GM19395 (cell line): ENCODE measurements at regions not wholly inside any gene's neighbourhood (a gene's known extent, or its start where the extent isn't known, plus 50 kb on each side); places are given as distances from the start of the nearest gene placed in this dataset.
"Not testable (repeated sequence)": the region's sequence is repeated elsewhere in the genome, so short reads cannot be mapped to it uniquely, and the experiment has no call there.

Experiments used
- ATAC-seq: cut with Tn5 transposase; IDR thresholded peaks from one replicate; pipeline ENCODE4 v1.9.1; 2021; ENCODE audit warnings: mild to moderate bottlenecking, moderate library complexity; ENCODE audit not compliant: unreplicated experiment

DNA sequence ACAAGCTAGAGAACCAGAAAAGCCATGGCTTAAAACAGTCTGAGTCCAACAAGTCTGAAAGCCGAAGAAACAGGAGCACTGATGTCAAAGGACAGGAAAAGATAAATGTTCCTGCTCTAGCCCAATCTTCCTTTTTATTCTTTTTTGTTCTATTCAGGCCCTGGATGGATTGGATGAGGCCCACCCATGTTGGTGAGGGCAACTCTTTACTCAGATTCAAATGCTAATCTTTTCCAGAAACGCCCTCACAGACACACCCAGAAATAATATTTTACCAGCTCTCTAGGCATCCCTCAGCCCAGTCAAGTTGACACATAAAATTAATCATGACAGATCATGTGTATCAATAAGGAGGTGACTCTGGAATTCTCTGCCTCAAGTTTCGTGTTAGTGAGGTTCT lies 1002.7 kb downstream of the STPG2 start:
- no peak for ATAC-seq

DNA sequence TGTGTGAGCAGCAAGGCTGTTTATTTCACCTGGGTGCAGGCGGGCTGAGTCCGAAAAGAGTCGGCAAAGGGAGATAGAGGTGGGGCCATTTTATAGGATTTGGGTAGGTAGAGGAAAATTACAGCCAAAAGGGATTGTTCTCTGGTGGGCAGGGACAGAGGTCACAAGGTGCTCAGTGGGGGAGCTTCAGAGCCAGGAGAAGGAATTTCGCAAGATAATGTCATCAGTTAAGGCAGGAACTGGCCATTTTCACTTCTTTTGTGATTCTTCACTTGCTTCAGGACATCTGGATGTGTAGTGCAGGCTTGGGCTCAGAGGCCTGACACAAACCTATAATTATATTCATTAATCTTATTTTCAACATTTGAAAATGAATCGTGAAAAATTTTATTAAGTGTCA lies 1001.9 kb downstream of the STPG2 start:
- ATAC-seq, result not testable (repeated sequence)

GRCh38 chr4:97142410-97142809 lies 1000.9 kb downstream of the STPG2 start:
- no peak for ATAC-seq

- no peak for ATAC-seq
These were observed 1000.4 kb downstream of the STPG2 start for GRCh38 chr4:97142893-97143292.

DNA sequence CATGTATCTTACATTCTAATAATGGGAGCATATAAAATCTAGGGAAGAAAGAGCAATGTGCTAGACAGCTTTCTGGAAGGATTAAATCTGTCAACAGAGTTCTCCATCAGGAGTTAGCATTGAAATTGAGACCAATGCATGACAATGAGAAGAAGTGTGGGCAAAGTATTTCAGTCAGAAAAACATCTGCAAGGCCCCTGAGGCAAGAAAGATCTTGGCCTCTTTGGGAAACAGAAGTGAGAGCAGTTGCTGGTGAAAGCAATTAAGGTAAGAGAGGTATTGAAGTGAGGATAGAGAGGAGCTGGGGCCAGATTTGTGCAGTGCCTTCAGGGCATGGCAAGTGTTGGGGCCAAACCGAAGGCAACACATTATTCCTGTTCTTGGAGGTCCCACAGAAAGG lies 999.1 kb downstream of the STPG2 start:
- ATAC-seq, result no peak

GRCh38 chr4:97150966-97151365 lies 992.3 kb downstream of the STPG2 start:
- ATAC-seq, result no peak

GRCh38 chr4:97152149-97152548 lies 991.1 kb downstream of the STPG2 start:
- no peak for ATAC-seq

- ATAC-seq, result no peak
These were observed 990.2 kb downstream of the STPG2 start for GRCh38 chr4:97153042-97153441.

GRCh38 chr4:97159625-97160024 lies 983.7 kb downstream of the STPG2 start:
- no peak for ATAC-seq

DNA sequence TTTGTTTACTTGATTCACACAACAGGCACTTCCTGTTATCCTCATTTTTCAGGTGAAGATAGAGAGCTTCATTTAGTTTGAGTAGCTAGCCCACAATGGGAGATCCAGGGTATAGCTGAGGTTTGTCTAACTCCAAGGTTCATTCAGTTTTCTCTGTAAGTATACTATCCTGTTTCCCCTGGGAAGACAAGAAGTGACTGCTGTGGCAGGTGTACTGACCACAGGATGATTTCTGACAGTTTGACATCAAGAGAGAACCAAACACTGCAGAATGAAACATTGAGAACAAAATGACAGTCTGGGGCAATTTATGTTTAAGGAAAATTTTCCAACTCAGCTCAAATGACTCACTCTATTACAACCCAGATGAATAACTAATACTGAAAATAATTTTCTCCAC lies 958.0 kb downstream of the STPG2 start:
- no peak for ATAC-seq

GRCh38 chr4:97197106-97197505 lies 946.2 kb downstream of the STPG2 start:
- no peak for ATAC-seq

DNA sequence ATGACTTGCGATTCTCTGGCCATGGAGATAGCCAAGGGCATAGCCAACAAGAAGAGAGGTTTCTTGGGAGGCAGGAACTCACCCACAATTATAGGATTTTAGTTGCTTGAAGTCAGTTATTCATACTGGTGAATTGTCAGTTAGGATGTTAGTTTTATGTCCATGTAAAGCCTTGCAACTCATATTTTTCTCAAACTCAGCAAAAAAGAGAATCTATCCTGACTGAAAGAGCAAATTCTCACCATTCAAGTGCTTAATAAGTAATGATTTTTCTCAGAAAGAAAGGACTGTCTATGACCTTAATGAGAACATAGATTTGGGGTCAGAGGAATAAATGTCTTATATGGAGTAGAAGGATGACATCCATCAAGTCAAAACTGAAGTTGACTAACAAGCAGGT lies 934.5 kb downstream of the STPG2 start:
- ATAC-seq, result no peak

- no peak for ATAC-seq
These were observed 927.8 kb downstream of the STPG2 start for GRCh38 chr4:97215409-97215941.

DNA sequence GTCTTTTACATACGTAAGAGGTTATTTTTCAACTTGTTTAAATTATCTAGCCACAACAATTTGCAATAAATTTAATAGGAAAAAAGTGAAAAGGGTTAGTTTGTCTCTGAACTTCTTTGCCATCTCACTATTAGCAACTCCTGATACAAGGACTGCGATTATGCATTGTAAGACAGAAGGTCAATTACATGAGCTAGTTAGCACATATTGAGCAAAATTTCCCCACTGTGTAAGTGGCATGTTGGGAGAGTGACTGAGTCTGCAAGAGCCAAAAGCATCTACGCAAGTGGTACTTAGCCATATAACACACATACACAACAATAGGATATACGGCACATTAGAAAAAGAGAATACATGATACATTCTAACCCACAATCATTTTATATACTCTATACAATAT lies 927.2 kb downstream of the STPG2 start:
- no peak for ATAC-seq

DNA sequence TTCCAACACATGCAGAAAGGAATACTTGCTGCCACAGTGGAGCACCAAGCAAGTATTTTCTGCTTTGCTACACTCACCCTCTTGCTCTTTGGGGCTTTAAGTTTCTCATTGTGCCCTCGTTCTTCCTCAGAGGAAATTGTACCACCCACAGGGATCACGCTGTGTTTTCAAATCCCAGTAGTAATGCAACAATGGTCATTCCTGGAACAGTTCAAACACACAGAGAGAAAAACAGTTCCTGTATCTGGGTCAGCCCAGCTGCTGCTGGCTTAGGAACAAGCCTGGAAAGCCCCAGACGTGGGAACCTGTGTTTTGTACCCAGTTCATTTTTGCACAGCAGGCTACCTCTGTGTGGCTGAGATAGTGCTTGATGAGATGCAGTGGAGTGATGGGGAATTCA lies 907.8 kb downstream of the STPG2 start:
- no peak for ATAC-seq

DNA sequence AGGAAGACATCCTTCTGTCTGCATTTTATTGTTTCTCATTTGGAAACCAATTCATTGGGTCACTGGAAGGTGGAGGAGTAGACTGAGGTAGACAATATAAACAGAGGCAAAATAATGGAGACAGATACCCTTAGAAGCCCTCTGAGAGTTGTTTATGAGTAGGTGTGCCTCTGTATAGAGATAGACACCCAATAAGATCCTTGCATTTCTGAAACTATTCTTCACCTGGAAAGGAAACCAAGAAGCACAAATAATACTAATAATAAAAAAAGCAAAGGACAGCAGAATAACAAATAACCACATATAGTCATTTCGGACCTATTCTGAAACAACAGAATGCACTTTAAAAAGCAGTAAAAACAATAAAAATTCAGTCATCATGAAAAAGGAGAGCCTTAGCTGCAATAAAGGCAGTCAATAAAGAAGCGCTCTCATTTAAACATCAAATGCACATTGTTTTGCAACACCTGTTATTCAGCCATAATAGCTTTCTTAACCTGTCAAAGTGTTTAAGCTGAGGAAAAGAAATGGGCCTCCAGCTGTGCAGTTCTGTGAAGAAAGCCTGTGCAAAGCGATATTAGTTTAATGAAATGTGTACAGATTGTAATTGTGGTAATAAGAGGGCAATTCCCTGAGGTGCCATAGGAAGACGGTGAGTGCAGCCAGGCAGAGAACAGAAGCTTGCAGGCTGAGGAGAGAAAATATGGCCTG lies 904.2 kb downstream of the STPG2 start:
- no peak for ATAC-seq

- ATAC-seq, result no peak
These were observed 903.6 kb downstream of the STPG2 start for GRCh38 chr4:97239667-97239997.

DNA sequence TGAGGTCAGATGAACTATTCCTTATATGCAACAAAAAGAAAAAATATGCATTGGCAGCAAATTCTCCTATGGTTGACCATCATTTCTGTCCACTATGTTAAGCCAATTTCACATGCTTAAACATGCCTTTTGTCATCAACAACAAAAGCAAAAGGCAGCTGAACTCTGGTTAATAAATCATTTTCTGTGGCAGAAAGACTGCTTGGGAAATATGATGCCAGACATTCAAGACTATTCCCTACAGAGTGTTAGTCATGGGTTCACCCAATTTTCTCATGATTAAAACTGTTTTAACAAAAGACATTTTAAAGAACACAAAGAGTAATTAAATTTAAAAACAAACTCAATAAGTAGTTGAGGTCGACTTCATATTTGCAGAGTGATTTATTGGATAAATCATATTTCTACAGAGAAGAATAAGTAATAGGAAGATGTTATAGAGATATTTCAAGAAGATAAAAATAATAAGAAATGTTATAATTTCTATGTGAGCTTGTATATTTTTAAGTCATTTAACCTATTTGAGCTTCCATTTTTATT lies 890.6 kb downstream of the STPG2 start:
- ATAC-seq, result no peak

- ATAC-seq, result no peak
These were observed 880.5 kb downstream of the STPG2 start for GRCh38 chr4:97262769-97263168.

DNA sequence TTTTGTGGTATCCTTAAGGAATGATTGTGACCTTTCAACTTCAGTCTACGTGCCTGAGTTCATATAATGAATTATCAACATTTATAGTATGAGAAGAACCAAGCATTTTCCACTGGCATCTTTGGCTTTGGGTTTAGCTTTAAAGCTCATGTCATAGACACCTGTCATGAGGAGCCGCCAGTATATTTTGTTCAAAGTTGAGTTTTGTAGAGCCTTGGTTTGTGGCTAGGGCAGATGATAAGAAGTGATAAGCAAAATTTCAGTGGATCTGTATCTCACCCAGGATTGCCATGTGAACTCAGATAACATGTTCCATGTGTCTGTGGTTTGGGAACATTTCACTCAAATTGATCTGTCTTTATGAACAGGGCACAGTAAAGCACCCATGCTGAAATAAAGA lies 873.2 kb downstream of the STPG2 start:
- no peak for ATAC-seq

GRCh38 chr4:97279391-97279790 lies 863.9 kb downstream of the STPG2 start:
- ATAC-seq, result no peak

GRCh38 chr4:97300561-97300960 lies 842.7 kb downstream of the STPG2 start:
- ATAC-seq, result no peak

- ATAC-seq, result no peak
These were observed 837.9 kb downstream of the STPG2 start for GRCh38 chr4:97305351-97305750.
